T-helper 1 cell treated with Interleukin-12 subunit alpha and Interleukin-12 subunit beta and Interleukin-4 antibody, amounts not matched to agents 30 ng/mL and 1 ng/mL, for 36 hours (primary cell): ENCODE measurements at regions not wholly inside any gene's neighbourhood (a gene's known extent, or its start where the extent isn't known, plus 50 kb on each side); places are given as distances from the start of the nearest gene placed in this dataset.

Experiments used
- intact Hi-C: fragments of 100-400 bp; cut with micrococcal nuclease; formaldehyde crosslinking; loops from one replicate; pipeline ENCODE4 v1.15.1; 2024

- intact Hi-C loops, result no loop called here
These were observed 53.4 kb upstream of the NAV3 start for GRCh38 chr12:77777274-77777673.

GRCh38 chr12:77774761-77775160 lies 55.9 kb upstream of the NAV3 start:
- intact Hi-C loops, result no loop called here

- intact Hi-C loops, result no loop called here
These were observed 57.9 kb upstream of the NAV3 start for GRCh38 chr12:77772676-77773298.

GRCh38 chr12:77768558-77768957 lies 62.1 kb upstream of the NAV3 start:
- intact Hi-C loops, result no loop called here

GRCh38 chr12:77767756-77768343 lies 62.8 kb upstream of the NAV3 start:
- intact Hi-C loops, result no loop called here

GRCh38 chr12:77767335-77767734 lies 63.4 kb upstream of the NAV3 start:
- intact Hi-C loops, result no loop called here

GRCh38 chr12:77766224-77766623 lies 64.5 kb upstream of the NAV3 start:
- intact Hi-C loops, result no loop called here

- intact Hi-C loops, result no loop called here
These were observed 69.4 kb upstream of the NAV3 start for GRCh38 chr12:77761286-77761685.

- intact Hi-C loops, result no loop called here
These were observed 70.2 kb upstream of the NAV3 start for GRCh38 chr12:77760271-77761025.

- intact Hi-C loops, result no loop called here
These were observed 76.6 kb upstream of the NAV3 start for GRCh38 chr12:77754086-77754485.

GRCh38 chr12:77751939-77752338 lies 78.8 kb upstream of the NAV3 start:
- intact Hi-C loops, result no loop called here

GRCh38 chr12:77746096-77746495 lies 84.6 kb upstream of the NAV3 start:
- intact Hi-C loops, result no loop called here

- intact Hi-C loops, result no loop called here
These were observed 85.1 kb upstream of the NAV3 start for GRCh38 chr12:77745624-77746023.

- intact Hi-C loops, result no loop called here
These were observed 88.1 kb upstream of the NAV3 start for GRCh38 chr12:77742631-77743030.

- intact Hi-C loops, result no loop called here
These were observed 88.6 kb upstream of the NAV3 start for GRCh38 chr12:77741974-77742517.

- intact Hi-C loops, result loop anchor here (10.0 kb wide), 1 partner anchor 1592 kb away; no protein-coding TSS in a partner anchor
These were observed 94.3 kb upstream of the NAV3 start for GRCh38 chr12:77736219-77736965.

- intact Hi-C loops, result loop anchor here (10.0 kb wide), 1 partner anchor 1590 kb away; no protein-coding TSS in a partner anchor
These were observed 96.3 kb upstream of the NAV3 start for GRCh38 chr12:77734214-77734883.

GRCh38 chr12:77728018-77728417 lies 102.7 kb upstream of the NAV3 start:
- intact Hi-C loops, result no loop called here

GRCh38 chr12:77727442-77728001 lies 103.2 kb upstream of the NAV3 start:
- intact Hi-C loops, result no loop called here

- intact Hi-C loops, result no loop called here
These were observed 105.1 kb upstream of the NAV3 start for GRCh38 chr12:77725611-77726010.
